ENCODE measurements at regions not wholly inside any gene's neighbourhood (a gene's known extent, or its start where the extent isn't known, plus 50 kb on each side); places are given as distances from the start of the nearest gene placed in this dataset.

GRCh38 chr5:8247049-8247899 lies 378.3 kb downstream of the MTRR start:
- H3K9me2 ChIP-seq (replicated peaks; ENCODE audit: control insufficient read depth, low read length) = no peaks in the 10 kb centered on the region
- no peaks in the 10 kb centered on the region for H3K4me1 ChIP-seq (ENCODE audit: control insufficient read depth, low read length)
- no peaks in the 10 kb centered on the region for H3K27me3 ChIP-seq (ENCODE audit: control insufficient read depth, low read length)
- H4K20me1 ChIP-seq (ENCODE audit: control insufficient read depth, insufficient read depth, low read depth, low read length) = no peaks in the 10 kb centered on the region
- H3K4me2 ChIP-seq (ENCODE audit: low read length) = no peak overlapping the region
- no peak overlapping the region for H3K27ac ChIP-seq (ENCODE audit: low read depth, low read length)
- H3K36me3 ChIP-seq (ENCODE audit: control insufficient read depth, low read length) = no peaks in the 10 kb centered on the region
- no peaks in the 10 kb centered on the region for H3F3A ChIP-seq (ENCODE audit: control insufficient read depth, insufficient read depth)
- H3K4me3 ChIP-seq (ENCODE audit: low read length) = no peak overlapping the region
- no peaks in the 10 kb centered on the region for H3K9me3 ChIP-seq (ENCODE audit: control insufficient read depth, insufficient read depth, low read length)
- no peaks in the 10 kb centered on the region for H3K79me2 ChIP-seq (ENCODE audit: control insufficient read depth, low read length)
- TF ChIP-seq CTCF (IDR thresholded peaks at IDR 0.05; ENCODE audit: low read depth, low read length, poor library complexity, severe bottlenecking) = no peak
- TF ChIP-seq EZH2phosphoT487 (IDR thresholded peaks at IDR 0.05; ENCODE audit: borderline replicate concordance, low read length) = no peak

GRCh38 chr5:8253376-8253775 lies 384.4 kb downstream of the MTRR start:
- Histone ChIP-seq H4K20me1 (ENCODE audit: control insufficient read depth, insufficient read depth, low read depth, low read length) (no peaks in the 10 kb centered on the region), H3K9me3 (ENCODE audit: control insufficient read depth, insufficient read depth, low read length) (no peaks in the 10 kb centered on the region), H3K27ac (ENCODE audit: low read depth, low read length) (no peak overlapping the region), H3K9me2 (replicated peaks; ENCODE audit: control insufficient read depth, low read length) (no peaks in the 10 kb centered on the region), H3K4me3 (ENCODE audit: low read length) (no peak overlapping the region), H3K79me2 (ENCODE audit: control insufficient read depth, low read length) (no peaks in the 10 kb centered on the region), H3K36me3 (ENCODE audit: control insufficient read depth, low read length) (no peaks in the 10 kb centered on the region), H3K4me1 (ENCODE audit: control insufficient read depth, low read length) (no peaks in the 10 kb centered on the region), H3K4me2 (ENCODE audit: low read length) (no peak overlapping the region), H3K27me3 (ENCODE audit: control insufficient read depth, low read length) (no peaks in the 10 kb centered on the region), H3F3A (ENCODE audit: control insufficient read depth, insufficient read depth) (no peaks in the 10 kb centered on the region)
- no peak for TF ChIP-seq EZH2phosphoT487 (IDR thresholded peaks at IDR 0.05; ENCODE audit: borderline replicate concordance, low read length)
- no peak for TF ChIP-seq CTCF (IDR thresholded peaks at IDR 0.05; ENCODE audit: low read depth, low read length, poor library complexity, severe bottlenecking)

DNA sequence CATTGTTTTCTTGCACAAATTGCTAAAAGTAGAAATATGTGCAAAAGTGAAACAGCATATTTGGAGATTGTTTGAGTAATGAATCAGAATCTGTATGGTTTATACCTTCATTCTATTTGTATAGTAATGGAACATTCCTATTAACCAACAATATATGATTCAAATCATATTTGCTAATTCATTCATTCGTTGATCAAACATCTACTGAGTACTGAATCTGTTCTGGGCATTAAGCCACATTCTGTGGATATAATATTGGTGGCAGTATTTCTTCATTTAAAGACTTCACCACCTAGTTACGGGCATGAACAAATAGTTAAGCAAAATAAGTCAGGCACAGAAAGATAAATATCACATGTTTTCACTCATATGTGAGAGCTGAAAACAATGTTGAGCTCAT lies 385.7 kb downstream of the MTRR start:
- Histone ChIP-seq H3F3A (ENCODE audit: control insufficient read depth, insufficient read depth) (no peaks in the 10 kb centered on the region), H3K4me3 (ENCODE audit: low read length) (no peak overlapping the region), H3K27ac (ENCODE audit: low read depth, low read length) (no peak overlapping the region), H4K20me1 (ENCODE audit: control insufficient read depth, insufficient read depth, low read depth, low read length) (no peaks in the 10 kb centered on the region), H3K9me3 (ENCODE audit: control insufficient read depth, insufficient read depth, low read length) (no peaks in the 10 kb centered on the region; the same call in 1 of the 2 replicates), H3K9me2 (replicated peaks; ENCODE audit: control insufficient read depth, low read length) (no peaks in the 10 kb centered on the region), H3K4me1 (ENCODE audit: control insufficient read depth, low read length) (no peaks in the 10 kb centered on the region), H3K27me3 (ENCODE audit: control insufficient read depth, low read length) (no peaks in the 10 kb centered on the region), H3K4me2 (ENCODE audit: low read length) (no peak overlapping the region), H3K79me2 (ENCODE audit: control insufficient read depth, low read length) (no peaks in the 10 kb centered on the region), H3K36me3 (ENCODE audit: control insufficient read depth, low read length) (no peaks in the 10 kb centered on the region)
- TF ChIP-seq CTCF (IDR thresholded peaks at IDR 0.05; ENCODE audit: low read depth, low read length, poor library complexity, severe bottlenecking) (no peak), EZH2phosphoT487 (IDR thresholded peaks at IDR 0.05; ENCODE audit: borderline replicate concordance, low read length) (no peak)
